Hepatocyte (in vitro differentiated cells): ENCODE measurements at regions not wholly inside any gene's neighbourhood (a gene's known extent, or its start where the extent isn't known, plus 50 kb on each side); places are given as distances from the start of the nearest gene placed in this dataset.

Experiments
- DNase-seq: peaks from one replicate; pipeline ENCODE4 v3.0.0-alpha.2; 2016; ENCODE audit warnings: low spot score
- H2AFZ ChIP-seq: fragments of 200-600 bp; sonication (generic); 2 replicates; pipeline ENCODE4 v1.6.0; 2016; ENCODE audit warnings: antibody characterized with exemption, mild to moderate bottlenecking
- H3K27ac ChIP-seq: fragments of 200-600 bp; sonication (generic); 2 replicates; pipeline ENCODE4 v1.5.1; 2016; ENCODE audit warnings: mild to moderate bottlenecking
- H3K27me3 ChIP-seq: fragments of 200-600 bp; sonication (generic); 2 replicates; pipeline ENCODE4 v1.6.1; 2016
- H3K36me3 ChIP-seq: fragments of 200-600 bp; sonication (generic); replicated peaks from 2 replicates; pipeline ENCODE4 v1.5.1; 2016; ENCODE audit warnings: low read depth; ENCODE audit not compliant: insufficient read depth
- H3K4me1 ChIP-seq: fragments of 200-600 bp; sonication (generic); 2 replicates; pipeline ENCODE4 v1.5.1; 2016; ENCODE audit warnings: mild to moderate bottlenecking, moderate library complexity; ENCODE audit not compliant: insufficient read depth
- H3K4me2 ChIP-seq: fragments of 200-600 bp; sonication (generic); 2 replicates; pipeline ENCODE4 v1.6.0; 2016
- H3K4me3 ChIP-seq: fragments of 200-600 bp; sonication (generic); 2 replicates; pipeline ENCODE4 v1.5.1; 2016; ENCODE audit warnings: mild to moderate bottlenecking
- H3K79me2 ChIP-seq: fragments of 200-600 bp; sonication (generic); 2 replicates; pipeline ENCODE4 v1.6.0; 2017; ENCODE audit warnings: mild to moderate bottlenecking
- H3K9me2 ChIP-seq: fragments of 200-600 bp; sonication (generic); replicated peaks from 2 replicates; pipeline ENCODE4 v1.6.0; 2017; ENCODE audit warnings: mild to moderate bottlenecking; ENCODE audit not compliant: insufficient read depth
- H3K9me3 ChIP-seq: fragments of 200-600 bp; sonication (generic); 2 replicates; pipeline ENCODE4 v1.5.1; 2016; ENCODE audit warnings: low read depth, mild to moderate bottlenecking
- H4K20me1 ChIP-seq: fragments of 200-600 bp; sonication (generic); 2 replicates; pipeline ENCODE4 v1.6.0; 2016; ENCODE audit warnings: mild to moderate bottlenecking; ENCODE audit not compliant: insufficient read depth, poor library complexity, severe bottlenecking
- CTCF ChIP-seq: fragments of 200-600 bp; sonication (generic); IDR thresholded peaks from 2 replicates; pipeline ENCODE4 v1.5.1; 2016; ENCODE audit warnings: antibody characterized with exemption, mild to moderate bottlenecking; ENCODE audit not compliant: poor library complexity
- EZH2 ChIP-seq: fragments of 200-600 bp; sonication (generic); IDR thresholded peaks from 2 replicates; pipeline ENCODE4 v1.6.1; 2016; ENCODE audit warnings: antibody characterized with exemption, mild to moderate bottlenecking, borderline replicate concordance
- EZH2phosphoT487 ChIP-seq: fragments of 200-600 bp; sonication (generic); IDR thresholded peaks from one replicate; pipeline ENCODE4 v1.6.1; 2018; ENCODE audit warnings: antibody characterized with exemption, mild to moderate bottlenecking, low read depth, moderate library complexity; ENCODE audit not compliant: unreplicated experiment, severe bottlenecking
- WGBS: methylation state at CpG from one replicate; pipeline ENCODE4 v1.1.6; 2016; ENCODE audit warnings: low lambda C conversion rate; ENCODE audit errors: missing lambda C conversion rate; 5-methylcytosine and 5-hydroxymethylcytosine counted together

- 92% methylated on average over 1 of the region's 1 CpG for WGBS
- H3K4me3 ChIP-seq: no peak overlapping the region
- no peak overlapping the region for H3K4me2 ChIP-seq
- peaks cover 10% of the 10 kb centered on the region for H3K9me3 ChIP-seq
- no peaks in the 10 kb centered on the region for H3K4me1 ChIP-seq
- H3K36me3 ChIP-seq: no peaks in the 10 kb centered on the region
- H3K27ac ChIP-seq: no peak overlapping the region
- H3K27me3 ChIP-seq: no peaks in the 10 kb centered on the region
- H3K79me2 ChIP-seq: no peaks in the 10 kb centered on the region
- no peaks in the 10 kb centered on the region for H4K20me1 ChIP-seq
- H2AFZ ChIP-seq: no peak overlapping the region
- peak; percentile 5 for DNase-seq
- H3K9me2 ChIP-seq: no peaks in the 10 kb centered on the region
- TF ChIP-seq CTCF (no peak), EZH2 (no peak), EZH2phosphoT487 (no peak)
Measured at GRCh38 chr11:109264128-109264527, 157.9 kb upstream of the C11orf87 start.

GRCh38 chr11:109267293-109268095, 154.5 kb upstream of the C11orf87 start:
- no peaks in the 10 kb centered on the region for H3K79me2 ChIP-seq
- no peak overlapping the region for H2AFZ ChIP-seq
- TF ChIP-seq CTCF (no peak), EZH2 (no peak), EZH2phosphoT487 (no peak)
- no peak overlapping the region for H3K4me2 ChIP-seq
- no peak overlapping the region for H3K4me3 ChIP-seq
- no peaks in the 10 kb centered on the region for H4K20me1 ChIP-seq
- peaks cover 4% of the 10 kb centered on the region for H3K9me3 ChIP-seq
- 63% methylated on average over 2 of the region's 2 CpGs for whole genome bisulfite sequencing
- no peaks in the 10 kb centered on the region for H3K4me1 ChIP-seq
- H3K9me2 ChIP-seq: no peaks in the 10 kb centered on the region
- no peaks in the 10 kb centered on the region for H3K36me3 ChIP-seq
- H3K27ac ChIP-seq: no peak overlapping the region
- no peaks in the 10 kb centered on the region for H3K27me3 ChIP-seq
- no peak for DNase-seq

- H3K4me3 ChIP-seq: no peak overlapping the region
- H3K4me1 ChIP-seq: no peaks in the 10 kb centered on the region
- no peak overlapping the region for H3K4me2 ChIP-seq
- H4K20me1 ChIP-seq: no peaks in the 10 kb centered on the region
- H3K9me3 ChIP-seq: no peaks in the 10 kb centered on the region
- no peaks in the 10 kb centered on the region for H3K36me3 ChIP-seq
- 80% methylated on average over 2 of the region's 2 CpGs for WGBS
- no peaks in the 10 kb centered on the region for H3K27me3 ChIP-seq
- no peak overlapping the region for H2AFZ ChIP-seq
- no peaks in the 10 kb centered on the region for H3K9me2 ChIP-seq
- no peaks in the 10 kb centered on the region for H3K79me2 ChIP-seq
- no peak for DNase-seq
- no peak for TF ChIP-seq EZH2
- no peak for TF ChIP-seq CTCF
- no peak for TF ChIP-seq EZH2phosphoT487
- no peak overlapping the region for H3K27ac ChIP-seq
Measured at GRCh38 chr11:109275931-109276330, 146.1 kb upstream of the C11orf87 start.

GRCh38 chr11:109285465-109285864, 136.5 kb upstream of the C11orf87 start:
- no peak overlapping the region for H3K4me2 ChIP-seq
- no peak for TF ChIP-seq CTCF
- TF ChIP-seq EZH2phosphoT487: no peak
- no peak for TF ChIP-seq EZH2
- no peaks in the 10 kb centered on the region for H3K4me1 ChIP-seq
- no peak overlapping the region for H3K27ac ChIP-seq
- DNase-seq: no peak
- H3K4me3 ChIP-seq: no peak overlapping the region
- no peaks in the 10 kb centered on the region for H3K79me2 ChIP-seq
- H3K27me3 ChIP-seq: no peaks in the 10 kb centered on the region
- H3K9me3 ChIP-seq: no peaks in the 10 kb centered on the region
- no peak overlapping the region for H2AFZ ChIP-seq
- H3K9me2 ChIP-seq: no peaks in the 10 kb centered on the region
- no peaks in the 10 kb centered on the region for H3K36me3 ChIP-seq
- 75% methylated on average over 2 of the region's 2 CpGs for WGBS
- H4K20me1 ChIP-seq: no peaks in the 10 kb centered on the region
